SK-N-SH treated with all-trans-retinoic acid at 6 μM for 48 hours (cell line): ENCODE measurements at regions not wholly inside any gene's neighbourhood (a gene's known extent, or its start where the extent isn't known, plus 50 kb on each side); places are given as distances from the start of the nearest gene placed in this dataset.

ENCODE experiments used
- ATAC-seq: fragments of 200-7000 bp; cut with Tn5 transposase; 3 replicates; pipeline ENCODE4 v1.9.1; 2020; ENCODE audit warnings: mild to moderate bottlenecking, moderate library complexity
- ARNTL ChIP-seq: fragments of 450-650 bp; formaldehyde crosslinking; IDR thresholded peaks from 2 replicates; pipeline ENCODE4 v1.5.0; 2020; ENCODE audit warnings: low read depth, mild to moderate bottlenecking, moderate library complexity, borderline replicate concordance
- BACH2 ChIP-seq: fragments of 250-450 bp; sonication (Bioruptor Pico); IDR thresholded peaks from 2 replicates; pipeline ENCODE4 v1.9.0; 2021; ENCODE audit warnings: mild to moderate bottlenecking, borderline replicate concordance
- CSDC2 ChIP-seq: fragments of 250-450 bp; sonication (Bioruptor Pico); IDR thresholded peaks from 2 replicates; pipeline ENCODE4 v1.5.0; 2020; ENCODE audit warnings: mild to moderate bottlenecking, moderate library complexity
- ESRRG ChIP-seq: fragments of 250-450 bp; sonication (Bioruptor Pico); IDR thresholded peaks from 2 replicates; pipeline ENCODE4 v1.6.1; 2021; ENCODE audit warnings: mild to moderate bottlenecking
- GLIS3 ChIP-seq: fragments of 250-450 bp; sonication (Bioruptor Pico); IDR thresholded peaks from 2 replicates; pipeline ENCODE4 v1.5.0; 2020; ENCODE audit warnings: mild to moderate bottlenecking, moderate library complexity
- ISL1 ChIP-seq: fragments of 250-450 bp; sonication (Bioruptor Pico); IDR thresholded peaks from 2 replicates; pipeline ENCODE4 v2.1.2; 2022; ENCODE audit warnings: mild to moderate bottlenecking, moderate library complexity
- OSR1 ChIP-seq: fragments of 250-450 bp; sonication (Bioruptor Pico); IDR thresholded peaks from 2 replicates; pipeline ENCODE4 v1.8.0; 2022; ENCODE audit warnings: moderate library complexity, mild to moderate bottlenecking, inconsistent platforms
- PPARA ChIP-seq: fragments of 250-450 bp; sonication (Bioruptor Pico); IDR thresholded peaks from 2 replicates; pipeline ENCODE4 v1.5.0; 2020; ENCODE audit warnings: mild to moderate bottlenecking, borderline replicate concordance
- RARB ChIP-seq: fragments of 250-450 bp; sonication (Bioruptor Pico); IDR thresholded peaks from 2 replicates; pipeline ENCODE4 v1.8.0; 2021; ENCODE audit warnings: mild to moderate bottlenecking, moderate library complexity
- SNAI2 ChIP-seq: fragments of 250-450 bp; sonication (Bioruptor Pico); IDR thresholded peaks from 2 replicates; pipeline ENCODE4 v1.5.0; 2020; ENCODE audit warnings: mild to moderate bottlenecking, moderate library complexity
- TCF4 ChIP-seq: fragments of 250-450 bp; sonication (Bioruptor Pico); IDR thresholded peaks from 2 replicates; pipeline ENCODE4 v1.8.0; 2021; ENCODE audit warnings: mild to moderate bottlenecking, moderate library complexity, borderline replicate concordance
- ZC3H10 ChIP-seq: fragments of 250-450 bp; sonication (Bioruptor Pico); IDR thresholded peaks from 2 replicates; pipeline ENCODE4 v1.5.1; 2021; ENCODE audit warnings: mild to moderate bottlenecking, moderate library complexity
- ZFP3 ChIP-seq: fragments of 250-450 bp; sonication (Bioruptor Pico); IDR thresholded peaks from 2 replicates; pipeline ENCODE4 v1.5.0; 2020; ENCODE audit warnings: mild to moderate bottlenecking, moderate library complexity
- ZFP30 ChIP-seq: fragments of 450-650 bp; formaldehyde crosslinking; IDR thresholded peaks from 2 replicates; pipeline ENCODE4 v1.5.0; 2022; ENCODE audit warnings: mild to moderate bottlenecking, moderate library complexity
- ZNF565 ChIP-seq: fragments of 450-650 bp; formaldehyde crosslinking; conservative IDR thresholded peaks from 2 replicates; pipeline ENCODE4 v1.5.0; 2020; ENCODE audit warnings: low read depth, mild to moderate bottlenecking, moderate library complexity
- ZNF70 ChIP-seq: fragments of 450-650 bp; formaldehyde crosslinking; IDR thresholded peaks from 2 replicates; pipeline ENCODE4 v1.5.0; 2020; ENCODE audit warnings: mild to moderate bottlenecking, moderate library complexity
- ZNF8 ChIP-seq: fragments of 450-650 bp; formaldehyde crosslinking; IDR thresholded peaks from 2 replicates; pipeline ENCODE4 v1.5.0; 2020; ENCODE audit warnings: mild to moderate bottlenecking, moderate library complexity
- TF ChIP-seq, protein P1 (sequence below): fragments of 250-450 bp; sonication (Bioruptor Pico); IDR thresholded peaks from 2 replicates; pipeline ENCODE4 v1.8.0; 2020; ENCODE audit warnings: mild to moderate bottlenecking, moderate library complexity, borderline replicate concordance
- TF ChIP-seq, protein P2 (sequence below): fragments of 250-450 bp; sonication (Bioruptor Pico); IDR thresholded peaks from 2 replicates; pipeline ENCODE4 v1.5.0; 2020; ENCODE audit warnings: mild to moderate bottlenecking, moderate library complexity
- TF ChIP-seq, protein P3 (sequence below): fragments of 250-450 bp; sonication (Bioruptor Pico); IDR thresholded peaks from 2 replicates; pipeline ENCODE4 v1.5.1; 2021; ENCODE audit warnings: mild to moderate bottlenecking, moderate library complexity

- no peak for ATAC-seq
- no peak for TF ChIP-seq GLIS3
- no peak for TF ChIP-seq OSR1 (CRISPR knock-in tag)
- no peak for TF ChIP-seq SNAI2
- TF ChIP-seq ISL1, result no peak
- no peak for TF ChIP-seq PPARA (CRISPR knock-in tag)
- TF ChIP-seq, protein P1, sequence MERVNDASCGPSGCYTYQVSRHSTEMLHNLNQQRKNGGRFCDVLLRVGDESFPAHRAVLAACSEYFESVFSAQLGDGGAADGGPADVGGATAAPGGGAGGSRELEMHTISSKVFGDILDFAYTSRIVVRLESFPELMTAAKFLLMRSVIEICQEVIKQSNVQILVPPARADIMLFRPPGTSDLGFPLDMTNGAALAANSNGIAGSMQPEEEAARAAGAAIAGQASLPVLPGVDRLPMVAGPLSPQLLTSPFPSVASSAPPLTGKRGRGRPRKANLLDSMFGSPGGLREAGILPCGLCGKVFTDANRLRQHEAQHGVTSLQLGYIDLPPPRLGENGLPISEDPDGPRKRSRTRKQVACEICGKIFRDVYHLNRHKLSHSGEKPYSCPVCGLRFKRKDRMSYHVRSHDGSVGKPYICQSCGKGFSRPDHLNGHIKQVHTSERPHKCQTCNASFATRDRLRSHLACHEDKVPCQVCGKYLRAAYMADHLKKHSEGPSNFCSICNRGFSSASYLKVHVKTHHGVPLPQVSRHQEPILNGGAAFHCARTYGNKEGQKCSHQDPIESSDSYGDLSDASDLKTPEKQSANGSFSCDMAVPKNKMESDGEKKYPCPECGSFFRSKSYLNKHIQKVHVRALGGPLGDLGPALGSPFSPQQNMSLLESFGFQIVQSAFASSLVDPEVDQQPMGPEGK (CRISPR knock-in tag), result no peak
- TF ChIP-seq ZNF70 (CRISPR knock-in tag), result no peak
- TF ChIP-seq ESRRG (CRISPR knock-in tag), result no peak
- no peak for TF ChIP-seq RARB
- no peak for TF ChIP-seq ZNF565 (CRISPR knock-in tag)
- TF ChIP-seq ZFP30 (CRISPR knock-in tag), result no peak
- TF ChIP-seq, protein P2, sequence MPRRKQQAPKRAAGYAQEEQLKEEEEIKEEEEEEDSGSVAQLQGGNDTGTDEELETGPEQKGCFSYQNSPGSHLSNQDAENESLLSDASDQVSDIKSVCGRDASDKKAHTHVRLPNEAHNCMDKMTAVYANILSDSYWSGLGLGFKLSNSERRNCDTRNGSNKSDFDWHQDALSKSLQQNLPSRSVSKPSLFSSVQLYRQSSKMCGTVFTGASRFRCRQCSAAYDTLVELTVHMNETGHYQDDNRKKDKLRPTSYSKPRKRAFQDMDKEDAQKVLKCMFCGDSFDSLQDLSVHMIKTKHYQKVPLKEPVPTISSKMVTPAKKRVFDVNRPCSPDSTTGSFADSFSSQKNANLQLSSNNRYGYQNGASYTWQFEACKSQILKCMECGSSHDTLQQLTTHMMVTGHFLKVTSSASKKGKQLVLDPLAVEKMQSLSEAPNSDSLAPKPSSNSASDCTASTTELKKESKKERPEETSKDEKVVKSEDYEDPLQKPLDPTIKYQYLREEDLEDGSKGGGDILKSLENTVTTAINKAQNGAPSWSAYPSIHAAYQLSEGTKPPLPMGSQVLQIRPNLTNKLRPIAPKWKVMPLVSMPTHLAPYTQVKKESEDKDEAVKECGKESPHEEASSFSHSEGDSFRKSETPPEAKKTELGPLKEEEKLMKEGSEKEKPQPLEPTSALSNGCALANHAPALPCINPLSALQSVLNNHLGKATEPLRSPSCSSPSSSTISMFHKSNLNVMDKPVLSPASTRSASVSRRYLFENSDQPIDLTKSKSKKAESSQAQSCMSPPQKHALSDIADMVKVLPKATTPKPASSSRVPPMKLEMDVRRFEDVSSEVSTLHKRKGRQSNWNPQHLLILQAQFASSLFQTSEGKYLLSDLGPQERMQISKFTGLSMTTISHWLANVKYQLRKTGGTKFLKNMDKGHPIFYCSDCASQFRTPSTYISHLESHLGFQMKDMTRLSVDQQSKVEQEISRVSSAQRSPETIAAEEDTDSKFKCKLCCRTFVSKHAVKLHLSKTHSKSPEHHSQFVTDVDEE (CRISPR knock-in tag), result no peak
- TF ChIP-seq ZC3H10 (CRISPR knock-in tag), result no peak
- TF ChIP-seq, protein P3, sequence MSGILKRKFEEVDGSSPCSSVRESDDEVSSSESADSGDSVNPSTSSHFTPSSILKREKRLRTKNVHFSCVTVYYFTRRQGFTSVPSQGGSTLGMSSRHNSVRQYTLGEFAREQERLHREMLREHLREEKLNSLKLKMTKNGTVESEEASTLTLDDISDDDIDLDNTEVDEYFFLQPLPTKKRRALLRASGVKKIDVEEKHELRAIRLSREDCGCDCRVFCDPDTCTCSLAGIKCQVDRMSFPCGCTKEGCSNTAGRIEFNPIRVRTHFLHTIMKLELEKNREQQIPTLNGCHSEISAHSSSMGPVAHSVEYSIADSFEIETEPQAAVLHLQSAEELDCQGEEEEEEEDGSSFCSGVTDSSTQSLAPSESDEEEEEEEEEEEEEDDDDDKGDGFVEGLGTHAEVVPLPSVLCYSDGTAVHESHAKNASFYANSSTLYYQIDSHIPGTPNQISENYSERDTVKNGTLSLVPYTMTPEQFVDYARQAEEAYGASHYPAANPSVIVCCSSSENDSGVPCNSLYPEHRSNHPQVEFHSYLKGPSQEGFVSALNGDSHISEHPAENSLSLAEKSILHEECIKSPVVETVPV (CRISPR knock-in tag), result no peak
Measured at GRCh38 chr18:10063489-10063888, 149.7 kb downstream of the VAPA start.

GRCh38 chr18:10064267-10064666 is 150.5 kb downstream of the VAPA start:
- TF ChIP-seq TCF4 (CRISPR knock-in tag) (no peak), ARNTL (CRISPR knock-in tag) (no peak), SNAI2 (no peak), BACH2 (CRISPR knock-in tag) (no peak), ESRRG (CRISPR knock-in tag) (no peak), RARB (no peak), ZFP3 (CRISPR knock-in tag) (no peak), CSDC2 (no peak)
- no peak for ATAC-seq

DNA sequence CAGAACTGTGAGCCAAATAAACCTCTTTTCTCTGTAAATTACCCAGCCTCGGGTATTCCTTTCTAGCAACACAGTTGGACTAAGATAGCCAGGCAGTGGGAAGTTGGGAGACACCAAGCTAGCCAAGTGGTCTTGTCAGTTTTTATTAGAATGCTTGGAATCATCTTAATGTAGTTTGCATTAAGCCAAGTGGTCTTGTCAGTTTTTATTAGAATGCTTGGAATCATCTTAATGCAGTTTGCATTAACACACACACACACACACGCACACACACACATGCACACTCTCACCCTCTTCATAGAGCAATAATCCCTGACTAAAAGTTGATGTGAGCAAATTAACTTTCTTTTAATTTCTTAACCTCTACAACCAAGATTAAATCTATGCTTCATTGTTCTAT is 151.5 kb downstream of the VAPA start:
- TF ChIP-seq ZFP3 (CRISPR knock-in tag), result no peak
- no peak for TF ChIP-seq ISL1
- no peak for TF ChIP-seq BACH2 (CRISPR knock-in tag)
- no peak for TF ChIP-seq ZNF8 (CRISPR knock-in tag)
- ATAC-seq, result no peak

GRCh38 chr18:10067670-10068659 is 154.1 kb downstream of the VAPA start:
- ATAC-seq, result no peak; the same call in 2 of the 3 replicates
- no peak for TF ChIP-seq ZNF8 (CRISPR knock-in tag)
- no peak for TF ChIP-seq SNAI2
- TF ChIP-seq PPARA (CRISPR knock-in tag), result no peak
